ENCODE measurements at regions not wholly inside any gene's neighbourhood (a gene's known extent, or its start where the extent isn't known, plus 50 kb on each side); places are given as distances from the start of the nearest gene placed in this dataset.

- TF ChIP-seq EZH2 (IDR thresholded peaks at IDR 0.05; ENCODE audit: insufficient read depth, poor library complexity, severe bottlenecking) (no peak), EZH2phosphoT487 (IDR thresholded peaks at IDR 0.05; ENCODE audit: insufficient read depth, low read depth) (no peak)
These were observed 86.3 kb downstream of the ELOVL4 start for GRCh38 chr6:79861023-79861422.
